NCI-H446 (cell line): ENCODE measurements at regions not wholly inside any gene's neighbourhood (a gene's known extent, or its start where the extent isn't known, plus 50 kb on each side); places are given as distances from the start of the nearest gene placed in this dataset.

ENCODE experiments used
- DNase-seq, 2 experiments: peaks; one replicate each; lab custom pipeline; 2025; lab: John Stamatoyannopoulos, UW

DNA sequence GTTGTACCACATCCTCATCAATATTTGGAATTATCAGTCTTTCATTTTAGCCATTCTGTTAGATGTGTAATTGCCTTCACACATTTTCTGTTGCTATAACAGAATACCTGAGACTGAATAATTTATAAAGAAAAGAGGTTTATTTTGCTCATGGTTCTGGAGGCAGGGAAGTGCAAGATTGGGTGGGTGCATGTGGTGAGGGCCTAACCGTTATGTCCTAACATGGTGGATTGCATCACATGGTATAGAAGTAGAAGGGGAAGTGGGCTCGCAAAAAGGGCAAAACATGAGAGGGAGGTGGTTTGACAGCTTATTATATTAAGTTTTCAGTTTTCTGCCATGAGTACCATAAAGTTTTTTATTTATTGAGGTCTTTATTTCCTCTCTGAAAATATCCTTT, 452.0 kb downstream of the ARL4A start:
- DNase-seq = no peak

DNA sequence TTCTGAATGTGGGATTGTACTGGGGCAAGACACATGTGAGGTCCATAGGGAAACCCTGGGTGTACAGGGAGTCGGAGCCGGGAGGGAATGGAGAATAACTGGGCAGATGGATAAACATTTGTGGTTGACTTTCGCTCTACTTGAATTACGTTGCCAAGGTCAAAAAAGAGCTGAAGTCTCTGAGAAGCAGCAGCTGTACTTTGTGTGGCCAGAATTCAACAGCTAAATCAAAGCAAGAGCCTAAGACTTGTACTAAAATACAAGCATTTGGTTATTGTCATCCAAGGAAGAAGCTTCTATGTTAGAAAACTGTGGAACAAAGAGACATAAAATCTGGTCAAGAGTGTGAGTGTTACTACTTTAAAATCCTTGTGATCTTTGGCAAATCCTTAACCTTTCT, 457.2 kb downstream of the ARL4A start:
- DNase-seq = peak in 1 of 2 experiments; percentile 42

DNA sequence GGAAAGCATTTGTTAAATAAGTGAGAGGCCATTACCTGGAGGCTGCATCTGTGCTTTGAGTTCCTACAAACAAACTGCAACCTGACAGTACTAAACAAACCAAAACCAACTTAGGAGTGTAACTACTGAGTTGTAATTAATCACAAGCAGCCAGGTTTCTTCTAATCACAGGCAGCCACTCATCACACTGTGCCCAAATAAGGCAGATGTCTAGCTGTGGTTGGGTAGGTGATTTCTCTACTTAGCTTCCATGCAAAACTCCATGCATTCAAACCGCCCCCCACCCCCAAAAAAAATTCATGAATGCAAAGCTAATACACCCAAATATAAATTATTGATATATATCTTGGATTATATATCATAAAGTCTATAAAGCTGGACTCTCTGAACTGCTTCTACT, 461.1 kb downstream of the ARL4A start:
- no peak for DNase-seq

DNA sequence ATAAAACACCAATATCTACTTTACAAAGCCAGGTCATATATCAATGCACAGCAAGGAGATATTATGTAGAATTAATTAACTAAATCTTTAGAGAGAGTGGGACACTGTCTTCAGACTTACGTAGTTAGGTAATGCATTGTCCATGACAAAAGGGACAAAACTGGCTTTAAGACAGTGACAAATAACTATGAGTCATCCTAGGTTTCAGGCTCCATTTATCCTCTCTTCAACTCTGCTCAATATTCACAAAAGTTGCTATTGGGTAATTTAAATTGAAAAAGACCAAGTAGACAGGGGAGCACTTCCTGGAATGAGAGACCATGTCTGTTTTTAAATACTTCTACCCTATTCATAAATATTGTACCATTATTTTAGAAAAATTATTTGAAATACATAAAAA, 464.5 kb downstream of the ARL4A start:
- no peak for DNase-seq

DNA sequence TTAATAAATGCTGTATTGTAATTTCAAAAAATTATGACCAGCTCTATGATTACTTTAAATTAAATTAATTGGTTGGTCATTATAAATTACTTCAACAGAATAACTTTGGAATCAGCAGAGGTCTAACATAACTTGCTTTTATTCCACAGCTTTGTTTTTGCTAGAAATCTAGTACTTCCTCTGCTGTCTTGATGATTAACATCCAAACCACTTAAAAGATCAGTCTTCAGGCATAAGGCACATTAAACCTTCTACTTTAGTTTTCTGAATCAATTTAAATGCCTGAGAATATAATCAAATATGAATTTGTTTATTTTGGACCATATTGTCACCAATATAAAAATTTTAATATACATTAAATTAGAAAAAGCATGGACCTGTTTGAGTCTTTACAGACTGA, 465.3 kb downstream of the ARL4A start:
- no peak for DNase-seq

DNA sequence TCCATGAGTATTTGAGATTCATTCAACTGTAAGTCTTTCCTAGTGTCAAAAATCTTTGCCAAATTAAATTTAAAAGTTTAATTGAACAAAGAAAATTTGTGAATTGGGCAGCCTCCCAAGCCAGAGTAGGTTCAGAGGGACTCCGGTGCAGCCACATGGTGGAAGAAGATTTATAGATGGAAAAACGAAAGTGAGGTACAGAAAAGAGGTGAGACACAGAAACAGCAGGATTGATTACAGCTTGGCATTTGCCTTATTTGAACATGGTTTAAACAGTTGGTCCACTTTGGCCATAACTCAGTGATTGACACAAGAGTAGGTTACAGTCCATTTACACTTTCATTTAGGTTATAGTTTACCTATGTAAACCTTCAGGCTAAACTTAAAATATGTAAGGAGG, 465.8 kb downstream of the ARL4A start:
- no peak for DNase-seq

DNA sequence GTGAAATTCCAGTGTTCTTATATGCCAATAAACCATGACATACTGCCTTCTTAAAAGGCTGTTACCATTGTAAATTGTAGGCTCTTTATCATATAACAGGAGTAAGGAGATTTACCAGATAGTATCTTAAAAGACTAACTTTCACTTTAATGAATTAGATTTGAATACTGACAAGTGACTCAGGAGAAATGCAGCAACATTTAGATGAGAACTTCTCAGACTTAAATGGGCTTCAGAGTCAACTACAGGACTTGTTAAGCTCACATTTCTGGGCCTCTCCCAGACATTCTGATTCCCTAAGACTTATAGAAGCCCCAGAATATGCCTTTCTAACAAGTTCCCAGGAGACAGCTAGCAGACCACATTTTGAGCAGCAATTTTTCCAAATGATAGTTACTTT, 466.3 kb downstream of the ARL4A start:
- DNase-seq = no peak

DNA sequence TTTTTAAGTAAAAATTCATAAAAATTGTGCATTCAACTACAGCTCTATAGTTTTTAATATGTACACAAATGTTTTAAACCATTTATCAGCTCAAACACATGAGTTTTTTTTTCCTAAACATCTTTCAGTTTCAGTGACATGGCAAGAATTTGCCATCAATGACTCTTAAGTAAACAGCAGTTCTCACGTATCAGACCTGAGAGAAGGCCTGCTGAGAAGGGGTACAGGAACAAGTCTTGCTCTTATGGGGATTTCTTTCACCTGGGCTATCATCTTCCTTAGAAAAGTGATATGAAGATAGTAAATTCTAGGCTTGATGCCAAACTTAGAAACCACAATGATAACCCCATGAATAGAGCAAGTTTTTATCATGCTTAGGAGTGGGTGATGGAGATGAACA, 467.8 kb downstream of the ARL4A start:
- no peak for DNase-seq

DNA sequence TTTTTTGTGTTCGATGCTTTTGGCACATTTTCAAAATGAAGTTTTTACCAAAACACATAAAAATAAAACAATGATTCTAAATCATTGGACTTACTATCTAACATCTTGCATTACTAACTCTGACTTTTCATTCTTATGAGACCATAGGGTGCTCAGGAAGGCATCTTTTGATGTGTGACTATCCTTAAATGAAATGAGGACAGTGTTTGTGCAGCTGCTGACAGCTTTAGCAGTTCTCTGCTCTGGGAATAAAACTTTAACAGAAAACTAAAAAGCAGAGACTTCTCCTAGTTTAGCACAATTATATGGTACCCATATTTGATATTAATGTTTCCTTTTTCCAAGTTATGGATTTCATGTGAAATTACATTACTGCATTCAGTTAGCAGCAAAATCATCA, 471.6 kb downstream of the ARL4A start:
- no peak for DNase-seq

DNA sequence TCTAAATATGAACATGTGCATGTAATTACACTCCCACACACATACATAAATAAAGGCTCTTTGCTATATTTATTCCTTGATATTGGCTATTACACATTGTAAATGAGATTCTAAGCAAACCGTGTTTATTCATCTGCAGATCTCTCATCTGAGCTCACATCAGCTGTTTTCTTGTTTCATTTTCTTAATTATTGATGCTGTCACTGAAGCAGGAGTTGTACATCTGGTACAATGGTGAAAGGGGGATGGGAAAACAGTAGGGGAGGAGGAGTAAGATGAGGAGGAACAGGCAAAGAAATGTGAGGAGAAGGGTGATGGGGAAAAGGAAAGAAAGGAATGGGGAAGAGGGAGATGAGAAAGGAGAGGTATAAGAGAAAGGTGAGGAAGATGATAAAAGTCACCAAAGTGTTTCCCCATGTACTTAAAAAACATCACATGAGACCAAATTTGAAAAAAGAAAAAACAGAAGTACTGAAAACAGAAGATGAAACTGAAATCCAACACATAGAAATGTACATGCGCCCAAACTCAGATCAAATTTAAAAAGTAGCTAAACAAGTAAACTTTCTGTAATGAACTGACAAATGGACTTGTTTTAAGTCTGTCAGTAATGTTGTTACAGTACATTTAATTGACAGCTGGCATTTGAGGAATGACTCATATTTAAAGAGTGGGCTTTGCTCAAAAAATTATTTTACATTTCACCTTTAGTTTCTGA, 472.2 kb downstream of the ARL4A start:
- no peak for DNase-seq

DNA sequence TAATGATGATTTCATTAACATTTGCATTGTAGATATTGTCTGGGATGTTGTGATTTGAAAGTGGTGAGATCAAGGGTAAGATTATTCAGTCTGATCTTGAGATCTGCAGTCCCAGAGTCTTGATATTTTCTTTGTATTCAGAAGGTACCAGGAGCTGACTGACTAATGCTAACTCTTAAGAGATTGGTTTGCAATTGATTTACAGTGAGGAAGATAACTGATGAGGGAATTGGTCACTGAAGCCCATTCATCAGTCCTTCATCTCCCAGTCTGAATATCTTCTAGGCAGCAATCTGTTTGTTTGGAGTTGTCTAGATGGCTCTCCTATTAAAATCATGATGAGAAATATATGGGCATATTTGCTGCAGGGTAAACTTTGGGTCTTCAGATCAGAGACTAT, 473.7 kb downstream of the ARL4A start:
- DNase-seq = no peak

DNA sequence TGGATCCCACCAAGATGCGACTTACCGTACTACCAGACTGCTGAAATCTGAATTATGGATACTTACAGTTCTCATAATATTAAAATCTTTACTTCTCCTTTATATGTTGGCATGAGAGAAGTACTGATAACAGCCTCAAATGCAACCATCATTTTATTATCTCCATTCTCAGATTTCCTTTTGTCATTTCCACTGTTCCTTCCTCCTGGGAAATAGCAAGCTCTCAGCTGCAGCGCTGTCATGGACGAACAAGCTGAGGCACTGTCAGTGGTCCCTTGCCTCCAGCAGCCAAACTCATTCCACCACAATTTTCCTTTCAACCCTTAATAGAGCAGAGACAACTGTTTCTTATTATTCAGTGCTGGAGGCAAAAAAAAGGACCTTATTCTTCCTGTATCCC, 478.4 kb downstream of the ARL4A start:
- no peak for DNase-seq

DNA sequence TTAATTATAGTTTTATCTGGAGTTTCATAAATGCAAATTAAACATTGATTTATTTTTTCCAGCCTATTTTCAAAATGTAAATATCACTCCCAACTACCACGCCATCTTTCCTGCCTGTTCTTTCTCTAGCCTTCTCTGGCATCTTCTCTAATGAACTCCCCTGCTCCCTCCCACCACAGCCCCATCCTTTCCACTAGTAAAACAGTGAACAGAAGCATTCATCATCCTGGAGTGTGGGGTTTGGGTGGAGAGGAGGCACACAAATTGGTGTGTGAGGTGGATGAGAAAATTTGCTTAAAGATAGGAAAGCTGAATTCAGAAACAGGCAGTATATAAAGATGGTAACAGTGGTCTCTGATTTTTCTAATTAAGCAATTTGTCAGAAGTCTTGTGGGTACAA, 479.4 kb downstream of the ARL4A start:
- DNase-seq = no peak

DNA sequence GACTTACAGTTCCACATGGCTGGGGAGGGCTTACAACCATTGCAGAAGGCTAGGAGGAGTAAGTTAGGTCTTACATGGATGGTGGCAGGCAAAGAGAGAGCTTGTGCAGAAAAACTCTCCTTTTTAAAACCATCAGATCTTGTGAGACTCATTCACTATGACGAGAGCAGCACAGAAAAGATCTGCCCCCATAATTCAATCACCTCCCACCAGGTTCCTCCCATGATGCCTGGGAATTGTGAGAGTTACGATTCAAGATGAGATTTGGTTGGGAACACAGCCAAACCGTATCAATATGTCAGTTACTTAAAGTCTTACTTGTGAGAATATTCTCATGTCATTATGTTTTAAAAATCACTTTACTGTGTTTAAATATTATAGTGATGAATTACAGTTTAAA, 481.9 kb downstream of the ARL4A start:
- DNase-seq = no peak

DNA sequence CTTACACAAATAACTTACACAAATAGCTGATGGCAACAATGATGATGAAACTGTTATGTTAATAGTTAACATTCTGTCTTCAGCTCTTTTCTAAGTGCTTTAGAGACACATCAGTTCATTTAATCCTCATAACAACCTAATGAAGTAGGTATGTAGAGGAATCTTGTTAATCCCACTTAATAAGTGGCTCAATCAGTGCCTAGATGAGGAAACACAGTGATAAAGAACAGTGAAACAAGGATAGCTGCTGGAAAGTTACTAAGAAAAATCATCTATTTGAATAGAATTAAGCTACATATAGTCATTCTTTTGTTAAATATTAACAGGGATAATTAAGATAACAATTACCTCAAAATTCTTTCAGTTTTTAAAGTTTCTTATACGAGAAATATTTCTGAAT, 487.6 kb downstream of the ARL4A start:
- DNase-seq = no peak

DNA sequence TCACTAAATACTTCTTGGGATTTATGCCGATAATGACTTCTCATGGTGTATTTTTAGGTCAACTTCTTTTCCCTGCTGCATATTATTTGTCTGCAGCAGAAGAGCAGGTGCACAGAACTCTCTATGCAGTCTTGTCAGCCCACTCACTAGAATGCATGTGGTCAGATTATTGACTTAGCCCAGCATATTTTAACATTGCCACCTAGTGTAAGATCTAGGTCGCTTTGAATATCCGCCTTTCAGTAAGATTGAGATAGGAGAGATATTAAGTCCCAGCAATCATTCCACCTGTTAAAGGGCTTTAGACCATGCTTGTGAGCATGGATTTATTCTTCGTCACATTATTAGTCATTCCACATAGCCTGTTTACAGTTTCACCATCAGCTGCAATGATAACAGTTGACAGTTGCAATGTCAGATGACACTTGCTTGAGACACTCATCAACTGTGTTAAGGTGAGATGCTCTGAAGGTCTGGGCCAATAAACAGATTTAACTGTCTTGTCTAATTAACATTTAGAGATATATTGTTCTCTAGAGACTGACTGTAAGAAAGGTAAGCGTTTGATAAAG, 491.7 kb downstream of the ARL4A start:
- DNase-seq = no peak

DNA sequence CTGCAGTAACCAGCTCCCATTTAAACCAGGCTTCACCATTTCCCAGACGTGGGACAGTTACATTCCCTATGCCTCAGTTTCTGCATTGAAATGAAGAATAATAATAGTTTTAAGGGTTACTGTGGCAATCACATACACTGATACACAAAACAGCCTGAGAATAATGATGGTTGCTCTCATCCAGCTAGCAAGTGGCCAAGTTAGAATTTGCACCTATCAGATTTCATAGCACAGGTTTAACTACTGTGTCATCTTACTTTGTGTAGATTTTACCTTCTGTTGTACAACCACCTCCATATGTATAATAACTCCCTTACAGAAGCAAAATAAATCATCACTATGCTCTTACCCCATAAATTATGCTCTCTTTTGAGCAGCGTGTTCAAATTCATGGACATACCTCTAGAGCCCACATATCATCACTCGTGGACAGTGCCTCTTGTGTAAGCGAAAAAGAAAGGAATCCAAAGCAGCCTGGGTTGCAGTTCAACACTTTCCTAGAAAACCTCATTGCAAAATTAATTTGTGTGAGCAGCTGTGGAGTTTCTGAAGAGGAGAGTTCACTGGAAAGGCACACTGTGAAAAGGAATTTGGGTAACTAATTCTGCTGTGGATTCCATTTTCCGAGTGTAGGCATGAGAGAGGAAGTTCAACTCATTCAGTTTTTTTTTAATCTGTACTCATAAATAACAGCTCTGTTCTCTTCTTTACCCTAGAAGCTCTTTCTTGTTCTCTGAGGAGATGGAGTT, 492.5 kb downstream of the ARL4A start:
- DNase-seq = no peak

DNA sequence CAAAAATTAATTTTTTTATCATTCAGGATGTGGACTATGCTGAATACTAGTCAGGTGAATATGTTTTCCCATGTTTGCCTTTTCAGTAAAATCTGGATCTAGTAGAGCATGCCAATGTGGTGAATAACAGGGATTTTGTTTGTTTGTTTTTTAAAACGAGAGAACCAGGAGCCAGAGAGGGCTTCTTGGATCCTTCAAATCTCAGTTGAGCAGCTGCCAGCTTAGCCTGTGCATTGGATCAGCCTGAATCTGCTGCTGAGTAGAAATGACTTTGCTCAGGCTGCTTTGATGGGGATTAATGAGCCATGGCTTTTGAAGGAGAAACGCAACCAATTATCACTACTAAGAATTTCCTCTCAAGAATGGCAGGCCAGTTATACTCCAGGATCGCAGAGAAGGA, 493.8 kb downstream of the ARL4A start:
- peak; percentile 19 to 65 for DNase-seq

DNA sequence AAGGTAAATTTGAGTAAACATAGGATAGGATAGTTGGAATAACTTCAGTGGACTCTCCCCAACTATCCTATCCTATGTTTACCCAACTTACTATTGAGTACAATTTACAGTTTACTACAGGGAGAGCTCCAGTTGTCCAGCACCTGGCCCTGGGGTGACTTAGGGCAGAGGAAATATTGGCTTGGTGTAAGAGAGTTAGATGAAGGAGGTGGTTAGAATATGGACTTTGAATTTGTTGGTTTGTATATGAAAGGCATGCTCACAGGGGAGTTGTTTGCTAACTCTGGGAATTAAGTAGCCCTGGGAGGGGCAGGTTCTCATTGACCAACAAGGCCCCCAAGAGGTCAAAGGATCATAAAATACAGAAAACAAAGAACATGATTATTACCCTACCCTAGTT, 497.7 kb downstream of the ARL4A start:
- no peak for DNase-seq

DNA sequence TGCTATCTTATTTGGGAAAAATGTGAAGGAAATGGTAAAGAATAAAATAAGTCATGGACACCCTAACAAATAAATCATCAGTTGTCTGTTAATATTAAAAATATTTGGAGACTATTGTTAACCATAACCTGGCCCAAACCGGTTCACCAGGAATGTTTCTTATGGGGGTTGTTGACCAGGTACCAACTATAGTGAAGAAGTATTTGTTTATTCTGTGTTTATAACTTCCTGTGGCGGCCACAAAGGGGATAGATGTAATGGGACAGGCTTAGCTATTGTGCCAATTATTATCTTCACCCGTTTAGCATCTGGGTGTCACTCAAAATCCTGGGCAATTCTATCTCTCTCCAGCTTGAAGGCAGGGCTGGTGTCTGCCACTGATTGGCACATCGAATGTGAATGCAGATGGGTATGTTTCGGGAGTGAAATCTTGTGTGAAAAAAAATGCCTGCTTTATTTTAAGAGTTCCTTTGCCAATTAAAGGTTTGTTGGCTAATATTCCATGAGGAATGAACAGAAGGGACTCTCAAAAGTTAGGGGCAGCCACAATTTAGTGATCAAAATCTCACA, 500.9 kb downstream of the ARL4A start:
- no peak for DNase-seq

DNA sequence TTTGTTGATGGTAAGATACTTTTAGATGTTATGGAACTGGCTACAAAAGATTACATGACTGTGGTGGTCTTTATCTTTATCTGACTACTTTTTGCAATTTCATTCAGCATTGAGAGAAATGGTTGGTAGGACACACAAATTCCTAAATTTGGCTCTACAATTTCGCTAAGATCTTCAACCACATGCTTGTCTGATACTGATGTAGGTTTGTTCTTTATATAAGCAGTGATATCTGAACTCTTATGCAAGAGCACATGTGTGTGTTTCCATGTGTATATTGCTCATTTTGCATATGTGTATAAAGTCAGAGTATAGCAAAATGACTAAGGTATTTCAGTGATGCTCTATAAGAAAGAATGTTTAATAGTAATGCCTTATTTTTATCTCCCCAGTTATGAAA, 501.5 kb downstream of the ARL4A start:
- no peak for DNase-seq

DNA sequence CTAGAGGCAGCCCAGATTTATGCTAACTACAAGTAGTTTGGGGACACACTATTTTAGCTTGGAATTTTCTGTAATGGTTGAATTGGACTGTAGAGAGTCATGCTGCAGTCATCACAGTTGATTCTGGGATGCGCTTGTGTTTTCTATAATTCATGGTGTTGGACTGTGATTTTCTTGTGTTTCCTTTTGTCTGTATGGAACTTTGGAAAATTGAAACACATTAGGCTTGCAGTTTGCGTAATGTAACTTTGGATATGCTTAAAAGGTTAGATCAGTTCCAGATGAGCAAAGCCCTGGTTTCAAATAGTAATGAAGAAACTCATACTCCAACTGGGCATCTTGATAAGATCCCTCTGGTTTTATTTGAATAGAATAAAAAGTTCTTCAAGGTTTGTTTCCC, 502.2 kb downstream of the ARL4A start:
- no peak for DNase-seq

DNA sequence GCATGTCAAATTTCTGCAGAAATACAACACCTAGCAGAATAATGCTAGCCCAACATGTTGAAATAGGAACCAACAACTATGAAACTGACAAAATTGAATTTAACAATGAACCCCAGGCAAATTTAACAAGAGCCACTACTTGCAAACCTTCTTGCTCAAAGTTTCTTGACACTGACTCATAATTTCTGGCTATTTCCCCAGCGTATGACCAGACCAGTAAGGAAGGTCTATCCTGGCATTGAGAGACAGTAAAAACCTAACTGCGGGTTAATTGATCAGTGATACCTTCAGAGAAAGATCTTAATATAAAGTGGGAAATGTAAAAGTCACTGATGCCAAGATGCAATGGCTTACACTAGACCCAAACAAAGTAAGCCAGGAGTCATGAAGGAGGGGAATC, 510.1 kb downstream of the ARL4A start:
- no peak for DNase-seq
